K562 (cell line): ENCODE measurements at regions not wholly inside any gene's neighbourhood (a gene's known extent, or its start where the extent isn't known, plus 50 kb on each side); places are given as distances from the start of the nearest gene placed in this dataset.

ENCODE experiments used
- ATAC-seq: fragments of 200-7000 bp; cut with Tn5 transposase; 3 replicates; pipeline ENCODE4 v1.9.1; 2020; ENCODE audit warnings: moderate library complexity
- BruUV-seq: library from RNA; stranded (reverse); fragments of 400-500 nt; replicated peaks from 2 replicates; lab custom pipeline; 2021; lab: Mats Ljungman, UMichigan
- CTCF ChIA-PET: fragments of 300-600 bp; formaldehyde crosslinking; extraction: SDS; loops from one replicate; lab custom pipeline; 2021; ENCODE audit warnings: low intra/inter-chr PET ratio; lab: Yijun Ruan, JAX
- POLR2A ChIA-PET: fragments of 300-600, 350-650 bp; sonication (Branson Sonifier 250); formaldehyde crosslinking; extraction: SDS; loops from one replicate; lab custom pipeline; 2021; ENCODE audit warnings: antibody characterized with exemption, inconsistent platforms; lab: Yijun Ruan, JAX
- DNase-seq, 4 experiments: peaks; one replicate each; pipeline versions ENCODE4 v3.0.0 to v3.0.0-alpha.2; 2011 to 2018; ENCODE audit warnings: low spot score in 3 of 4, mixed read lengths in 3 of 4; ENCODE audit errors: extremely low read depth in 1 of 4
- FAIRE-seq: peaks from 2 replicates; lab custom pipeline; 2011; peaks lifted over from hg19 to GRCh38; lab: Jason Lieb, UNC
- H2AFZ ChIP-seq: 2 replicates; pipeline ENCODE4 v1.6.0; 2011; ENCODE audit warnings: low read depth, low read length, control low read depth, inconsistent platforms
- H3K27ac ChIP-seq: fragments of 200-600 bp; 3 replicates; pipeline ENCODE4 v1.8.0; 2011; ENCODE audit warnings: low read depth, mild to moderate bottlenecking, control low read depth, inconsistent platforms, low read length, moderate library complexity, mixed read lengths; ENCODE audit errors: extremely low read depth
- H3K27me3 ChIP-seq, 2 experiments: fragments of 300-600 bp in 1 of 2; 2 replicates in 1 of 2; 3 replicates in 1 of 2; pipeline versions ENCODE4 v1.6.0 to v1.8.0; 2011; ENCODE audit warnings: inconsistent platforms in 2 of 2, low read length in 2 of 2, mild to moderate bottlenecking in 1 of 2, mixed read lengths in 1 of 2, moderate library complexity in 1 of 2; ENCODE audit not compliant: control insufficient read depth in 2 of 2, insufficient read depth in 2 of 2
- H3K36me3 ChIP-seq: fragments of 300-600 bp; 3 replicates; pipeline ENCODE4 v1.8.0; 2011; ENCODE audit warnings: mild to moderate bottlenecking, low read length, inconsistent platforms; ENCODE audit not compliant: control insufficient read depth, insufficient read depth
- H3K4me1 ChIP-seq, 2 experiments: fragments of 200-600 bp in 1 of 2; replicated peaks in 1 of 2; 2 replicates in 1 of 2; 3 replicates in 1 of 2; pipeline versions ENCODE4 v1.5.1 to v1.8.0; 2011; ENCODE audit warnings: inconsistent platforms in 2 of 2, low read length in 2 of 2, mild to moderate bottlenecking in 1 of 2, mixed read lengths in 1 of 2, moderate library complexity in 1 of 2; ENCODE audit not compliant: control insufficient read depth in 2 of 2, insufficient read depth in 2 of 2
- H3K4me2 ChIP-seq: 2 replicates; pipeline ENCODE4 v1.6.1; 2011; ENCODE audit warnings: low read length, control low read depth, inconsistent platforms, mixed read lengths; ENCODE audit not compliant: insufficient read depth
- H3K4me3 ChIP-seq: fragments of 200-600 bp; sonication (generic), shearing (Covaris generic); 2 replicates; pipeline ENCODE4 v1.5.1; 2016; ENCODE audit warnings: control low read depth, inconsistent platforms
- H3K79me2 ChIP-seq: fragments of 200-600 bp; 3 replicates; pipeline ENCODE4 v1.8.0; 2011; ENCODE audit warnings: low read length, inconsistent platforms; ENCODE audit not compliant: control insufficient read depth, insufficient read depth
- H3K9ac ChIP-seq, 2 experiments: 2 replicates each; pipeline versions ENCODE4 v1.6.0 to v1.6.1; 2011; ENCODE audit warnings: low read depth in 2 of 2, low read length in 2 of 2, control low read depth in 1 of 2, inconsistent platforms in 1 of 2, mild to moderate bottlenecking in 1 of 2, mixed read lengths in 1 of 2; ENCODE audit not compliant: insufficient read depth in 1 of 2
- H3K9me1 ChIP-seq: one replicate; pipeline ENCODE4 v1.6.0; 2011; ENCODE audit warnings: inconsistent platforms, mild to moderate bottlenecking, low read length, moderate library complexity; ENCODE audit not compliant: control insufficient read depth, insufficient read depth
- H3K9me3 ChIP-seq: replicated peaks from 2 replicates; pipeline ENCODE4 v1.5.1; 2011; ENCODE audit warnings: low read depth, low read length, inconsistent platforms; ENCODE audit not compliant: control insufficient read depth, insufficient read depth
- H4K20me1 ChIP-seq: replicated peaks from 2 replicates; pipeline ENCODE4 v1.6.1; 2011; ENCODE audit warnings: low read length, inconsistent platforms, mixed read lengths; ENCODE audit not compliant: control insufficient read depth, insufficient read depth
- CBX5 ChIP-seq: IDR thresholded peaks from 2 replicates; pipeline ENCODE4 v1.6.1; 2014; ENCODE audit warnings: low read depth, borderline replicate concordance
- HDAC2 ChIP-seq: fragments of 450-650 bp; IDR thresholded peaks from 2 replicates; pipeline ENCODE4 v1.6.1; 2016; ENCODE audit warnings: mild to moderate bottlenecking
- ID3 ChIP-seq, 2 experiments: fragments of 250-450 bp in 1 of 2; fragments of 450-650 bp in 1 of 2; sonication (Bioruptor Pico) in 1 of 2; IDR thresholded peaks; 2 replicates each; pipeline versions ENCODE4 v1.6.1 to v1.8.0; 2016 to 2021; ENCODE audit warnings: mild to moderate bottlenecking in 2 of 2, moderate library complexity in 2 of 2, missing compliant biosample characterization in 1 of 2, missing genetic modification characterization in 1 of 2
- KDM4B ChIP-seq, 2 experiments: fragments of 450-650 bp in 1 of 2; sonication (generic) in 1 of 2; IDR thresholded peaks; 2 replicates each; pipeline ENCODE4 v1.6.1; 2016 to 2017; ENCODE audit warnings: borderline replicate concordance in 2 of 2, antibody characterized with exemption in 1 of 2, low read depth in 1 of 2, mild to moderate bottlenecking in 1 of 2
- MBD1 ChIP-seq: fragments of 250-450 bp; sonication (Bioruptor Pico); IDR thresholded peaks from 2 replicates; pipeline ENCODE4 v1.8.0; 2022; ENCODE audit warnings: inconsistent platforms
- SIN3B ChIP-seq: fragments of 450-650 bp; IDR thresholded peaks from 2 replicates; pipeline ENCODE4 v1.6.1; 2017; ENCODE audit warnings: low read depth, mild to moderate bottlenecking, moderate library complexity
- TSHZ1 ChIP-seq: fragments of 250-450 bp; sonication (Bioruptor Pico); IDR thresholded peaks from 2 replicates; pipeline ENCODE4 v1.4.0; 2020; ENCODE audit warnings: mild to moderate bottlenecking, moderate library complexity
- ZNF133 ChIP-seq: fragments of 250-450 bp; sonication (Bioruptor Pico); IDR thresholded peaks from 2 replicates; pipeline ENCODE4 v1.4.0; 2020; ENCODE audit warnings: mild to moderate bottlenecking
- WGBS: fragments of 100-300 bp; shearing (Covaris generic); methylation state at CpG from one replicate; pipeline ENCODE4 v1.1.6; 2016; ENCODE audit warnings: low coverage, mixed read lengths; ENCODE audit not compliant: insufficient coverage; ENCODE audit errors: missing lambda C conversion rate; 5-methylcytosine and 5-hydroxymethylcytosine counted together
- in situ Hi-C: fragments of 300-500 bp; cut with MboI; formaldehyde crosslinking; loops from 4 replicates; pipeline ENCODE4 v1.15.0; 2018; ENCODE audit warnings: inconsistent platforms, mixed read lengths
- intact Hi-C: fragments of 100-400 bp; cut with micrococcal nuclease; formaldehyde crosslinking; loops from 2 replicates; pipeline ENCODE4 v1.14.2; 2022

GRCh38 chr1:5570931-5571330 lies 421.3 kb downstream of the NPHP4 start (continued):
- TF ChIP-seq TSHZ1, result no peak

GRCh38 chr1:5568321-5568720 lies 423.9 kb downstream of the NPHP4 start:
- Histone ChIP-seq H3K9ac (no peak overlapping the region), H3K9me3 (no peaks in the 10 kb centered on the region), H3K79me2 (no peaks in the 10 kb centered on the region), H3K4me1 (no peaks in the 10 kb centered on the region), H4K20me1 (no peaks in the 10 kb centered on the region), H3K27me3 (peaks cover 0 to 4% of the 10 kb centered on the region in 2 experiments; a peak in 1 of 5 replicates), H3K4me2 (no peak overlapping the region), H3K9me1 (no peaks in the 10 kb centered on the region), H3K4me3 (no peak overlapping the region), H3K27ac (no peak overlapping the region), H3K36me3 (no peaks in the 10 kb centered on the region), H2AFZ (no peak overlapping the region)
- no peak for ATAC-seq
- TF ChIP-seq MBD1, result no peak
- TF ChIP-seq ID3 (CRISPR knock-in tag; IDR thresholded peaks at IDR 0.05), result no peak
- no peak for TF ChIP-seq ID3 (tag; IDR thresholded peaks at IDR 0.05)
- TF ChIP-seq ZNF133 (CRISPR knock-in tag), result no peak
- TF ChIP-seq CBX5, result no peak
- no peak for TF ChIP-seq HDAC2
- no peak for TF ChIP-seq SIN3B
- TF ChIP-seq KDM4B (IDR thresholded peaks at IDR 0.05; ENCODE audit: borderline replicate concordance in 2 of 2, low read depth in 1 of 2), result no peak
- BruUV-seq, result no TSS peak
- DNase-seq, result peak in 1 of 4 experiments; percentile 7
- ChIA-PET CTCF (no interaction called here), POLR2A (no interaction called here)
- intact Hi-C loops, result no loop called here
- FAIRE-seq, result no peak
- in situ Hi-C loops, result no loop called here
- under 1% methylated on average over 6 of the region's 6 CpGs for WGBS
